ENCODE measurements at regions not wholly inside any gene's neighbourhood (a gene's known extent, or its start where the extent isn't known, plus 50 kb on each side); places are given as distances from the start of the nearest gene placed in this dataset.

- DNase-seq (ENCODE audit: low spot score in 2 of 2) = no peak
These were observed 118.5 kb upstream of the KYNU start for GRCh38 chr2:142758973-142759372.

GRCh38 chr2:142757111-142757510, 120.4 kb upstream of the KYNU start:
- Histone ChIP-seq H3K9me3 (no peaks in the 10 kb centered on the region), H3K4me3 (no peak overlapping the region), H3K27ac (no peak overlapping the region), H3K36me3 (no peaks in the 10 kb centered on the region), H3K27me3 (no peaks in the 10 kb centered on the region), H3K4me1 (no peaks in the 10 kb centered on the region)
- TF ChIP-seq EP300 (IDR thresholded peaks at IDR 0.05) = no peak
- DNase-seq (ENCODE audit: low spot score in 2 of 2) = no peak
- WGBS = 68% methylated on average over 2 of the region's 2 CpGs

More at GRCh38 chr2:142758973-142759372, 118.5 kb upstream of the KYNU start:
- no peak overlapping the region for H3K27ac ChIP-seq
- H3K36me3 ChIP-seq = no peaks in the 10 kb centered on the region
- no peaks in the 10 kb centered on the region for H3K27me3 ChIP-seq
- TF ChIP-seq POLR2AphosphoS5 (IDR thresholded peaks at IDR 0.05) (no peak), CTCF (IDR thresholded peaks at IDR 0.05) (no peak), POLR2A (IDR thresholded peaks at IDR 0.05) (no peak), EP300 (IDR thresholded peaks at IDR 0.05) (no peak)
- 86% methylated on average over 3 of the region's 3 CpGs for WGBS
- no peaks in the 10 kb centered on the region for H3K4me1 ChIP-seq
- no peaks in the 10 kb centered on the region for H3K9me3 ChIP-seq
- H3K4me3 ChIP-seq = no peak overlapping the region

DNA sequence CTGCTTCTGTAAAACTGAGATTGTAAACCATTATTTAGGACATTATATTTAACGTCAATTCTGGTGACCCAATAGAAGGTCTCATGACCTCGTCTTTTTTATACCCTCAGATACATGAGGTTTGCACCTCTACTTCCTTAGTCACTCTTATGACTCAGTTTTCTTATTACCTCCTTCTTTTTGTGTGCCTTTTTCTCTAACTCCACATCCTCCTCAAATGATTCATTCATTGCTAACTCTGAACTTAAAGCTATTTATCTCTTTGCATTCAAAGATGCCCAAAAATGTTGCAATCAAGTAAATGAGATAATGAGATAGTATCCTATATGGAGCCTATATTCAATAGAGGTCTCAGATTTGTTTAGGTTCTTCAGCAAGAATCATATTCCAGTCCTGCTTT, 121.0 kb upstream of the KYNU start:
- no peak for DNase-seq (ENCODE audit: low spot score in 2 of 2)
- no peaks in the 10 kb centered on the region for H3K27me3 ChIP-seq
- H3K36me3 ChIP-seq = no peaks in the 10 kb centered on the region
- H3K4me1 ChIP-seq = no peaks in the 10 kb centered on the region
- WGBS = 83% methylated on average over 2 of the region's 2 CpGs
- no peak overlapping the region for H3K27ac ChIP-seq
- TF ChIP-seq POLR2AphosphoS5 (IDR thresholded peaks at IDR 0.05) (no peak), EP300 (IDR thresholded peaks at IDR 0.05) (no peak), POLR2A (IDR thresholded peaks at IDR 0.05) (no peak), CTCF (IDR thresholded peaks at IDR 0.05) (no peak)
- H3K9me3 ChIP-seq = no peaks in the 10 kb centered on the region
- no peak overlapping the region for H3K4me3 ChIP-seq

- Histone ChIP-seq H3K4me3 (no peak overlapping the region), H3K27ac (no peak overlapping the region), H3K4me1 (no peaks in the 10 kb centered on the region), H3K27me3 (no peaks in the 10 kb centered on the region), H3K36me3 (no peaks in the 10 kb centered on the region), H3K9me3 (no peaks in the 10 kb centered on the region)
- no peak for TF ChIP-seq CTCF (IDR thresholded peaks at IDR 0.05)
- TF ChIP-seq POLR2A (IDR thresholded peaks at IDR 0.05) = no peak
- no peak for TF ChIP-seq EP300 (IDR thresholded peaks at IDR 0.05)
- TF ChIP-seq POLR2AphosphoS5 (IDR thresholded peaks at IDR 0.05) = no peak
- DNase-seq (ENCODE audit: low spot score in 2 of 2) = no peak
These were observed 122.3 kb upstream of the KYNU start for GRCh38 chr2:142755191-142755590.

DNA sequence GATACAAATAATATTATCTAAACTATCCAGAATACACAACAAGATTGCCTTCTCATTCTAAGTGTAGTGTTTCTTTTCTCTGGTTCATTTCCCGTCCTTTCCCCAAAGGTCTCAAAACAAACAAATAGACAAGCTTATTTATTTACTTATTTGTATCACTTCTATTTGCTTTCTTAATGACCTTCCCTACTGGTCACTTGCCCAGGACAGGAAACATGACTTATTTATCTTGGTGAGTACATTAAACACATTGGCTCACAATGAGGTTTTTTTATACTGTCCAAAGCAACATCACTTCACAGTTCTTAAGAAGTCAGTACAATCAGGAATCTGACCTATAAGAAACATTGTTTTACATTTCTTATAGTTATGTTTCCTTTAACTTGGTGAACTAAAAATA, 123.3 kb upstream of the KYNU start:
- Histone ChIP-seq H3K9me3 (no peaks in the 10 kb centered on the region), H3K27ac (no peak overlapping the region), H3K36me3 (no peaks in the 10 kb centered on the region), H3K4me3 (no peak overlapping the region), H3K4me1 (no peaks in the 10 kb centered on the region), H3K27me3 (no peaks in the 10 kb centered on the region)
- DNase-seq (ENCODE audit: low spot score in 2 of 2) = no peak
- WGBS = 74% methylated on average over 1 of the region's 1 CpG
- TF ChIP-seq EP300 (IDR thresholded peaks at IDR 0.05) = no peak
- no peak for TF ChIP-seq POLR2AphosphoS5 (IDR thresholded peaks at IDR 0.05)
- no peak for TF ChIP-seq CTCF (IDR thresholded peaks at IDR 0.05)
- TF ChIP-seq POLR2A (IDR thresholded peaks at IDR 0.05) = no peak

GRCh38 chr2:142750858-142751257, 126.6 kb upstream of the KYNU start:
- Histone ChIP-seq H3K36me3 (no peaks in the 10 kb centered on the region), H3K4me3 (no peak overlapping the region), H3K9me3 (no peaks in the 10 kb centered on the region), H3K27me3 (no peaks in the 10 kb centered on the region), H3K4me1 (no peaks in the 10 kb centered on the region), H3K27ac (no peak overlapping the region)
- 66% methylated on average over 2 of the region's 2 CpGs for WGBS
- TF ChIP-seq EP300 (IDR thresholded peaks at IDR 0.05) (no peak), POLR2A (IDR thresholded peaks at IDR 0.05) (no peak)
- no peak for DNase-seq (ENCODE audit: low spot score in 2 of 2)
